ENCODE measurements at regions not wholly inside any gene's neighbourhood (a gene's known extent, or its start where the extent isn't known, plus 50 kb on each side); places are given as distances from the start of the nearest gene placed in this dataset.

DNA sequence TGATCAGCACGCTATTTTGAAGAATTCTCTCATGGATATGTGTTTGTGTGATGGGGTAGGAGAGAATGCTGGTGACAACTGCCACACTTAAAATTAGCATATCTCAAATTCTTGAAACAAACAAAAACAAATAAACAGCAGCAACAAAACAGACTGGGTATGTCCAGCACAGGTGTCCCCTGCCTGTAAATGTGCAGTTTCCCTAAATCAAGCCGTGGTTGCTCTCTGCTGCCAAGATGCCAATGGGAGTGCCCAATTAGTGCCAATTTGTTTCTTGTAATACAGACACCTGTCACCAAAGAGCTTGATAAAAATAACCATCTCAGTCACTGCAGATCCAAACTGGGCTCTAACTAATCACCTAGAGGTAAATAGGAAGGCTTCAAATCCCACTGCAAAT lies 144.2 kb upstream of the SMARCA2 start:
- TF ChIP-seq TAF1 (IDR thresholded peaks at IDR 0.05; ENCODE audit: borderline replicate concordance, low read depth, low read length): no peak
- TF ChIP-seq POLR2A (IDR thresholded peaks at IDR 0.05; ENCODE audit: low read depth, low read length): no peak
